MM.1S (cell line): ENCODE measurements at regions not wholly inside any gene's neighbourhood (a gene's known extent, or its start where the extent isn't known, plus 50 kb on each side); places are given as distances from the start of the nearest gene placed in this dataset.

Experiments used
- DNase-seq: peaks from one replicate; pipeline ENCODE4 v3.0.0-alpha.2; 2015
- H2AFZ ChIP-seq: fragments of 300-600 bp; sonication (generic); 2 replicates; pipeline ENCODE4 v1.6.0; 2016; ENCODE audit warnings: antibody characterized with exemption, low read length
- H3F3A ChIP-seq: fragments of 300-600 bp; sonication (generic); 2 replicates; pipeline ENCODE4 v1.6.1; 2016; ENCODE audit warnings: mild to moderate bottlenecking, antibody characterized with exemption, low read length, moderate library complexity, mixed read lengths; ENCODE audit not compliant: insufficient read depth
- H3K27ac ChIP-seq: fragments of 300-600 bp; sonication (generic); 2 replicates; pipeline ENCODE4 v1.5.1; 2016; ENCODE audit warnings: mild to moderate bottlenecking, low read length
- H3K27me3 ChIP-seq: fragments of 300-600 bp; sonication (generic); replicated peaks from 2 replicates; pipeline ENCODE4 v1.6.0; 2016; ENCODE audit warnings: low read length; ENCODE audit not compliant: insufficient read depth
- H3K36me3 ChIP-seq: fragments of 300-600 bp; sonication (generic); replicated peaks from 2 replicates; pipeline ENCODE4 v1.6.1; 2016; ENCODE audit warnings: mild to moderate bottlenecking, low read length, mixed read lengths; ENCODE audit not compliant: insufficient read depth
- H3K4me1 ChIP-seq: fragments of 300-600 bp; sonication (generic); 2 replicates; pipeline ENCODE4 v1.6.1; 2016; ENCODE audit warnings: low read length, mixed read lengths
- H3K4me2 ChIP-seq: fragments of 300-600 bp; sonication (generic); 2 replicates; pipeline ENCODE4 v1.6.0; 2016; ENCODE audit warnings: low read depth, low read length
- H3K4me3 ChIP-seq: fragments of 300-600 bp; sonication (generic); 2 replicates; pipeline ENCODE4 v1.5.1; 2016; ENCODE audit warnings: low read length, mixed read lengths
- H3K79me2 ChIP-seq: fragments of 300-600 bp; sonication (generic); 2 replicates; pipeline ENCODE4 v1.6.1; 2016; ENCODE audit warnings: mixed run types, low read length, mixed read lengths
- H3K9ac ChIP-seq: fragments of 300-600 bp; sonication (generic); 2 replicates; pipeline ENCODE4 v1.6.1; 2016; ENCODE audit warnings: low read length, mixed read lengths
- H3K9me2 ChIP-seq: fragments of 300-600 bp; sonication (generic); replicated peaks from 2 replicates; pipeline ENCODE4 v1.6.1; 2016; ENCODE audit warnings: mild to moderate bottlenecking, low read length, mixed read lengths; ENCODE audit not compliant: insufficient read depth
- H3K9me3 ChIP-seq: fragments of 300-600 bp; sonication (generic); replicated peaks from 2 replicates; pipeline ENCODE4 v1.6.1; 2016; ENCODE audit warnings: mild to moderate bottlenecking, low read length, mixed read lengths; ENCODE audit not compliant: insufficient read depth
- H4K20me1 ChIP-seq: fragments of 300-600 bp; sonication (generic); 2 replicates; pipeline ENCODE4 v1.6.1; 2016; ENCODE audit warnings: mild to moderate bottlenecking, low read length, moderate library complexity, mixed read lengths; ENCODE audit not compliant: insufficient read depth
- CTCF ChIP-seq: fragments of 300-600 bp; sonication (generic); IDR thresholded peaks from 2 replicates; pipeline ENCODE4 v1.5.1; 2016; ENCODE audit warnings: antibody characterized with exemption, low read length, mixed read lengths
- EZH2 ChIP-seq: fragments of 300-600 bp; sonication (generic); optimal IDR thresholded peaks from 2 replicates; pipeline ENCODE3; 2017; ENCODE audit warnings: low read depth, mild to moderate bottlenecking, antibody characterized with exemption, low read length, mixed read lengths
- EZH2phosphoT487 ChIP-seq: fragments of 300-600 bp; sonication (generic); IDR thresholded peaks from 2 replicates; pipeline ENCODE4 v1.6.1; 2018; ENCODE audit warnings: antibody characterized with exemption, low read length

GRCh38 chr18:30386624-30387023 lies 655.9 kb downstream of the DSC3 start:
- Histone ChIP-seq H3K4me3 (no peak overlapping the region), H3K9me2 (no peaks in the 10 kb centered on the region), H3K36me3 (no peaks in the 10 kb centered on the region), H3K27ac (no peak overlapping the region), H3F3A (no peaks in the 10 kb centered on the region), H2AFZ (no peak overlapping the region), H3K27me3 (no peaks in the 10 kb centered on the region), H3K4me1 (no peaks in the 10 kb centered on the region), H3K4me2 (no peak overlapping the region), H4K20me1 (no peaks in the 10 kb centered on the region), H3K9me3 (no peaks in the 10 kb centered on the region), H3K79me2 (no peaks in the 10 kb centered on the region), H3K9ac (no peak overlapping the region)
- TF ChIP-seq EZH2phosphoT487, result no peak
- TF ChIP-seq CTCF, result no peak
- no peak for TF ChIP-seq EZH2
- DNase-seq, result no peak

GRCh38 chr18:30385684-30386083 lies 656.9 kb downstream of the DSC3 start:
- no peaks in the 10 kb centered on the region for H3K36me3 ChIP-seq
- no peaks in the 10 kb centered on the region for H3K9me3 ChIP-seq
- no peaks in the 10 kb centered on the region for H3K4me1 ChIP-seq
- H3K27ac ChIP-seq, result no peak overlapping the region
- TF ChIP-seq CTCF, result no peak
- TF ChIP-seq EZH2phosphoT487, result no peak
- no peak for TF ChIP-seq EZH2
- H3K4me3 ChIP-seq, result no peak overlapping the region
- no peaks in the 10 kb centered on the region for H3K79me2 ChIP-seq
- H3F3A ChIP-seq, result no peaks in the 10 kb centered on the region
- H4K20me1 ChIP-seq, result no peaks in the 10 kb centered on the region
- no peaks in the 10 kb centered on the region for H3K27me3 ChIP-seq
- H2AFZ ChIP-seq, result no peak overlapping the region
- DNase-seq, result no peak
- H3K4me2 ChIP-seq, result no peak overlapping the region
- no peak overlapping the region for H3K9ac ChIP-seq
- H3K9me2 ChIP-seq, result no peaks in the 10 kb centered on the region

GRCh38 chr18:30381826-30382225 lies 660.7 kb downstream of the DSC3 start:
- Histone ChIP-seq H3K27me3 (no peaks in the 10 kb centered on the region), H3K36me3 (no peaks in the 10 kb centered on the region), H2AFZ (no peak overlapping the region), H3K4me1 (no peaks in the 10 kb centered on the region), H3K9ac (no peak overlapping the region), H3K27ac (no peak overlapping the region), H3K9me2 (no peaks in the 10 kb centered on the region), H3F3A (no peaks in the 10 kb centered on the region), H4K20me1 (no peaks in the 10 kb centered on the region), H3K4me3 (no peak overlapping the region), H3K79me2 (no peaks in the 10 kb centered on the region), H3K9me3 (no peaks in the 10 kb centered on the region), H3K4me2 (no peak overlapping the region)
- DNase-seq, result no peak
- TF ChIP-seq EZH2phosphoT487 (no peak), EZH2 (no peak), CTCF (no peak)

- no peak overlapping the region for H3K4me3 ChIP-seq
- no peak for TF ChIP-seq CTCF
- no peak for TF ChIP-seq EZH2phosphoT487
Measured at GRCh38 chr18:30378097-30378496, 664.4 kb downstream of the DSC3 start.

More at GRCh38 chr18:30378097-30378496, 664.4 kb downstream of the DSC3 start:
- H3K27ac ChIP-seq, result no peak overlapping the region
- H3K79me2 ChIP-seq, result no peaks in the 10 kb centered on the region
- H3K27me3 ChIP-seq, result no peaks in the 10 kb centered on the region
- no peak for DNase-seq
- H2AFZ ChIP-seq, result no peak overlapping the region
- no peaks in the 10 kb centered on the region for H3K4me1 ChIP-seq
- no peak overlapping the region for H3K4me2 ChIP-seq
- no peaks in the 10 kb centered on the region for H3K9me2 ChIP-seq
- H3K9me3 ChIP-seq, result no peaks in the 10 kb centered on the region
- H3F3A ChIP-seq, result no peaks in the 10 kb centered on the region
- no peaks in the 10 kb centered on the region for H4K20me1 ChIP-seq
- no peaks in the 10 kb centered on the region for H3K36me3 ChIP-seq
- no peak overlapping the region for H3K9ac ChIP-seq
